ENCODE measurements at regions not wholly inside any gene's neighbourhood (a gene's known extent, or its start where the extent isn't known, plus 50 kb on each side); places are given as distances from the start of the nearest gene placed in this dataset.
"Not testable (repeated sequence)": the region's sequence is repeated elsewhere in the genome, so short reads cannot be mapped to it uniquely, and the experiment has no call there.

DNA sequence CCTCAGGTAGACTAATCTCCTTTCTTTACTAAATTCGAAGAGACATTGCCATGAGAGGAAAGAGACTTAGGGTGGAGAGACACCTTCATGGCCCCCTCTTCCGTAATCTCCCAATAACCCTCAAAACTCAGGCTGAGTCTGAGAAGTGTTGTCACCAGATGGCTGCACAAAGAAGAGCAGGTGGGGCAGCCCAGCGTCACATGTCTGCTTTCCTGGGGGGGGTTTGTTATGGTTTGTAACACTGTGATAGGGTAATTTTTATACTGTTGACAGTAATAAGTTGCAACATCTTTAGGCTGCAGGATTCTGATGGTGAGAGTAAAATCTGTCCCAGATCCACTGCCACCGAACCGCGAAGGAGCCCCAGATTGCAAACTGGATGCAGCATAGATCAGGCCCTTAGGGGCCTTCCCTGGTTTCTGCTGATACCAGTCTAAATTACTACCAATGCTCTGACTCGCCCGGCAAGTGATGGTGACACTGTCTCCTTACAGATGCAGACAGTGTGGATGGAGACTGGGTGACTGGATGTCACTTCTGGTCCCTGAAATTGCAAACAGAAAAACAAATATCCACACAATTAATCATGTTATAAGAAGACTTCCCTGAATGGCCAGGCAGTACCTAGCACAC lies 595.1 kb downstream of the RPIA start:
- TF ChIP-seq CTCF (conservative IDR thresholded peaks at IDR 0.05; ENCODE audit: low read depth, low read length); EZH2 (IDR thresholded peaks at IDR 0.05; ENCODE audit: low read length, unreplicated experiment): not testable (repeated sequence)
